ENCODE measurements at regions not wholly inside any gene's neighbourhood (a gene's known extent, or its start where the extent isn't known, plus 50 kb on each side); places are given as distances from the start of the nearest gene placed in this dataset.

DNA sequence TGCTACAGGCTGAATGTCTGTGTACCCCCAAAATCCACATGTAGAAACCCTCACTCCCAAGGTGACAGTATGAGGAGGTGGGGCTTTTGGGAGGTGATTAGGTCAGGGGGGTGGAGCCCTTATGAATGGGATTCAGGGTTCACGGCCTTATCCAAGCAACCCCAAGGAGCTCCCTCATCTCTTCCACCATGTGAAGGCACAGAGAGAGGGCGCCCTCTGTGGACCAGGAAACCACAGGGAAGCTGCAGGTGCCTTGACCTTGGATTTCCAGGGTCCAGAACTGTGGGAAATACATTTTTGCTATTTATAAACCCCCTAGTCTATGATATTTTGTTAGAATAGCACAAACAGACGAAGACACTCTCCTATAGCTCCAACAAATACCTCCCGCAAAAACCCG lies 53.6 kb upstream of the IRX2 start:
- peaks cover 2% of the 10 kb centered on the region for H3K9me3 Mint-ChIP-seq (ENCODE audit: low read depth)
- H3K4me1 Mint-ChIP-seq = no peaks in the 10 kb centered on the region
- H3K4me3 Mint-ChIP-seq = no peak overlapping the region
- H3K27ac Mint-ChIP-seq = no peak overlapping the region
- CTCF ChIA-PET = no interaction called here
- H3K36me3 Mint-ChIP-seq (ENCODE audit: low read depth) = no peaks in the 10 kb centered on the region
- intact Hi-C loops (cut with DNase I, micrococcal nuclease) = no loop called here
- no peaks in the 10 kb centered on the region for H3K27me3 Mint-ChIP-seq
- DNase-seq = no peak
- POLR2A ChIA-PET = no interaction called here
- ATAC-seq = no peak

DNA sequence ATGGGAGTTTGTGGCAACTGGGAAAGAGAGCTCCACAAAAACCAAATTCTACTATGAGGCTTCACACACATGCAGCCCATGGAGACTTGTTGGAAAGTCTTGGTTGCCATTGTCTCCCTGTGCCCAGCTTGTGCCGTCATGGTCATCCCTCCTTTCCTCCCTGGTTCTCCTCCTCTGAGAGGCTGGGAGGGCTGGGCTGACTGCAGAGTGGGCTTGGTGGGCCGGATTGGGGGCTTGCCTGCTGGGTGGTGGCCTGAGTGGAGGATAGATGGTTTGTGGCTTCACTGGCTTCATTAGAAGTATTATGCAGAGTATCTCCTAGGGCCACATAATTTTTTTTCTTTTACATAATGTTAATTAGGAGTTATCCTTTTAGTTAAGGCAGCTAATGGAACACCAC lies 52.3 kb upstream of the IRX2 start:
- ChIA-PET POLR2A (no interaction called here), CTCF (no interaction called here)
- DNase-seq (no peak), ATAC-seq (no peak)
- Mint-ChIP-seq H3K36me3 (ENCODE audit: low read depth) (no peaks in the 10 kb centered on the region), H3K27ac (no peak overlapping the region), H3K27me3 (no peaks in the 10 kb centered on the region), H3K4me1 (no peaks in the 10 kb centered on the region), H3K4me3 (no peak overlapping the region), H3K9me3 (ENCODE audit: low read depth) (peaks cover 2% of the 10 kb centered on the region)
- intact Hi-C loops (cut with DNase I, micrococcal nuclease) = no loop called here

DNA sequence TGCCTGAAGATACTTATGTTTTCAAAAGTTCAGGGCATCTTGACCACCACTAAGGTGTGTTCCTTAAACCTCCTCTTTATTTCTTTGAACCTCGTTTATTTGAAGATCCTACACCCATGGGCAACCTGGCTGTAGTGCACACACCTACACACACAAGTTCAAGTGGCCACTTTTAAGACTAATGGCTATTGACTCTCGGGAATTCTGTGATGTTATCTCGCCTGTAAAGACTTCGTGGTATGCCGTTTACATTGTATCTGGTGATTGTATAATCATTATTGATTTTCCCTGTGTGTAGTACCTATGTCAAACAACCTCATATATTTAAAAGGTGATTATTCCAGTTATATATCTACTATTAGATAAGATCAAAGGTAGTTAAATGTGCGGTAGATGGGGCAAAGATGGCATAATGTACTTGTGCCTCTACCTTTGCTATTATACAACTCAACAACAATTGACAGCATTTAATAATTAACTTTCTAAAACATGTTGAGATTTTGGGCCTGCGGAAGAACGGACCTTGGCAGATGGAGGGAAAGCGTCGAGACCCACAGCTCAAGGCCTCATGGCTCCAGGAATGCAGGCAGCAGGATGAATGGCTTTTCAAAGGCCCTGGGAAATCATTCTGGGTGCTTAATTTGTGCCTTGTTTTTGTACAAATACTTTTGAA lies 51.4 kb upstream of the IRX2 start:
- ATAC-seq (no peak), DNase-seq (no peak)
- peaks cover 2% of the 10 kb centered on the region for H3K9me3 Mint-ChIP-seq (ENCODE audit: low read depth)
- ChIA-PET POLR2A (no interaction called here), CTCF (no interaction called here)
- intact Hi-C loops (cut with DNase I, micrococcal nuclease) = no loop called here
- no peak overlapping the region for H3K27ac Mint-ChIP-seq
- no peaks in the 10 kb centered on the region for H3K36me3 Mint-ChIP-seq (ENCODE audit: low read depth)
- no peak overlapping the region for H3K4me3 Mint-ChIP-seq
- H3K27me3 Mint-ChIP-seq = no peaks in the 10 kb centered on the region
- no peaks in the 10 kb centered on the region for H3K4me1 Mint-ChIP-seq

- Mint-ChIP-seq H3K27ac (no peak overlapping the region), H3K27me3 (no peaks in the 10 kb centered on the region), H3K9me3 (ENCODE audit: low read depth) (no peaks in the 10 kb centered on the region), H3K36me3 (ENCODE audit: low read depth) (no peaks in the 10 kb centered on the region), H3K4me1 (no peaks in the 10 kb centered on the region), H3K4me3 (no peak overlapping the region)
- ATAC-seq (no peak), DNase-seq (no peak)
- POLR2A ChIA-PET = no interaction called here
- CTCF ChIA-PET = no interaction called here
- intact Hi-C loops (cut with DNase I, micrococcal nuclease) = no loop called here
Observed at GRCh38 chr5:2801577-2802525, 50.4 kb upstream of the IRX2 start.

Measured in activated CD4-positive, alpha-beta T cell treated with anti-CD3 and anti-CD28 coated beads for 36 hours (primary cell).